Prostate gland (tissue), 2 donors: ENCODE measurements at regions not wholly inside any gene's neighbourhood (a gene's known extent, or its start where the extent isn't known, plus 50 kb on each side); places are given as distances from the start of the nearest gene placed in this dataset.

Experiments used
- POLR2AphosphoS5 ChIP-seq: sonication (generic); formaldehyde crosslinking; IDR thresholded peaks from one replicate; pipeline ENCODE4 v1.6.1; 2017; ENCODE audit warnings: antibody characterized with exemption
- TF ChIP-seq, protein P1 (sequence below), 4 experiments: fragments of 200-600 bp in 2 of 4; fragments of 450-650 bp in 2 of 4; sonication (generic) in 2 of 4; IDR thresholded peaks; 1 replicate in 3 of 4; 2 replicates in 1 of 4; pipeline ENCODE4 v1.5.1; 2016 to 2019; ENCODE audit warnings: antibody characterized with exemption in 4 of 4, mild to moderate bottlenecking in 2 of 4, moderate library complexity in 2 of 4

- TF ChIP-seq POLR2AphosphoS5 = no peak
- TF ChIP-seq, protein P1, sequence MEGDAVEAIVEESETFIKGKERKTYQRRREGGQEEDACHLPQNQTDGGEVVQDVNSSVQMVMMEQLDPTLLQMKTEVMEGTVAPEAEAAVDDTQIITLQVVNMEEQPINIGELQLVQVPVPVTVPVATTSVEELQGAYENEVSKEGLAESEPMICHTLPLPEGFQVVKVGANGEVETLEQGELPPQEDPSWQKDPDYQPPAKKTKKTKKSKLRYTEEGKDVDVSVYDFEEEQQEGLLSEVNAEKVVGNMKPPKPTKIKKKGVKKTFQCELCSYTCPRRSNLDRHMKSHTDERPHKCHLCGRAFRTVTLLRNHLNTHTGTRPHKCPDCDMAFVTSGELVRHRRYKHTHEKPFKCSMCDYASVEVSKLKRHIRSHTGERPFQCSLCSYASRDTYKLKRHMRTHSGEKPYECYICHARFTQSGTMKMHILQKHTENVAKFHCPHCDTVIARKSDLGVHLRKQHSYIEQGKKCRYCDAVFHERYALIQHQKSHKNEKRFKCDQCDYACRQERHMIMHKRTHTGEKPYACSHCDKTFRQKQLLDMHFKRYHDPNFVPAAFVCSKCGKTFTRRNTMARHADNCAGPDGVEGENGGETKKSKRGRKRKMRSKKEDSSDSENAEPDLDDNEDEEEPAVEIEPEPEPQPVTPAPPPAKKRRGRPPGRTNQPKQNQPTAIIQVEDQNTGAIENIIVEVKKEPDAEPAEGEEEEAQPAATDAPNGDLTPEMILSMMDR (IDR thresholded peaks at IDR 0.05) = no peak
These were observed 488.6 kb downstream of the METTL4 start for GRCh38 chr18:2082676-2083075.
